CD4-positive, alpha-beta memory T cell (primary cell): ENCODE measurements at regions not wholly inside any gene's neighbourhood (a gene's known extent, or its start where the extent isn't known, plus 50 kb on each side); places are given as distances from the start of the nearest gene placed in this dataset.

Experiments
- CTCF ChIA-PET: fragments of 350-600 bp; sonication (Branson Sonifier 250); formaldehyde crosslinking; loops from one replicate; lab custom pipeline; 2021; ENCODE audit warnings: inconsistent platforms; ENCODE audit not compliant: partially characterized antibody; lab: Charles Lee
- POLR2A ChIA-PET: fragments of 350-600 bp; sonication (Branson Sonifier 250); formaldehyde crosslinking; loops from one replicate; lab custom pipeline; 2021; ENCODE audit not compliant: partially characterized antibody; lab: Charles Lee
- DNase-seq, 5 donors: peaks; one replicate each; pipeline versions ENCODE4 v3.0.0 to v3.0.0-alpha.2; 2020 to 2022; ENCODE audit warnings: mixed read lengths in 1 of 5
- H3K27ac ChIP-seq: one replicate; pipeline ENCODE4 v1.7.0; 2013; ENCODE audit warnings: low read depth, low read length
- H3K27me3 ChIP-seq: 2 replicates; pipeline ENCODE4 v1.7.0; 2013; ENCODE audit warnings: mild to moderate bottlenecking, low read length, moderate library complexity; ENCODE audit not compliant: insufficient read depth
- H3K36me3 ChIP-seq: 2 replicates; pipeline ENCODE4 v1.7.0; 2013; ENCODE audit warnings: mild to moderate bottlenecking, low read length, moderate library complexity; ENCODE audit not compliant: insufficient read depth
- H3K4me1 ChIP-seq: 2 replicates; pipeline ENCODE4 v1.7.0; 2013; ENCODE audit warnings: mild to moderate bottlenecking, low read length, moderate library complexity; ENCODE audit not compliant: insufficient read depth
- H3K4me3 ChIP-seq, 2 donors: one replicate each; pipeline ENCODE4 v1.7.0; 2013; ENCODE audit warnings: low read length in 2 of 2, mild to moderate bottlenecking in 1 of 2
- H3K9me3 ChIP-seq, 2 donors: one replicate each; pipeline ENCODE4 v1.7.0; 2013; ENCODE audit warnings: low read length in 2 of 2, control low read depth in 1 of 2; ENCODE audit not compliant: control insufficient read depth in 1 of 2
- H3K27ac Mint-ChIP-seq, 7 donors: one replicate each; pipeline ENCODE4 v1.8.0; 2020 to 2021; ENCODE audit warnings: mixed read lengths in 7 of 7, mild to moderate bottlenecking in 6 of 7, inconsistent platforms in 3 of 7, moderate library complexity in 3 of 7
- H3K27me3 Mint-ChIP-seq, 2 donors: one replicate each; pipeline ENCODE4 v1.8.0; 2020 to 2021; ENCODE audit warnings: mixed read lengths in 2 of 2
- H3K36me3 Mint-ChIP-seq, 2 donors: one replicate each; pipeline ENCODE4 v1.8.0; 2020 to 2021; ENCODE audit warnings: mixed read lengths in 2 of 2, inconsistent platforms in 1 of 2, mild to moderate bottlenecking in 1 of 2
- H3K4me1 Mint-ChIP-seq, 4 donors: one replicate each; pipeline ENCODE4 v1.8.0; 2020 to 2021; ENCODE audit warnings: mixed read lengths in 4 of 4, mild to moderate bottlenecking in 1 of 4
- H3K4me3 Mint-ChIP-seq, 8 donors: one replicate each; pipeline ENCODE4 v1.8.0; 2020 to 2021; ENCODE audit warnings: mixed read lengths in 8 of 8, mild to moderate bottlenecking in 7 of 8, moderate library complexity in 6 of 8, inconsistent platforms in 3 of 8
- H3K9me3 Mint-ChIP-seq, 8 donors: one replicate each; pipeline ENCODE4 v1.8.0; 2020 to 2021; ENCODE audit warnings: mixed read lengths in 8 of 8, mild to moderate bottlenecking in 5 of 8, inconsistent platforms in 3 of 8, moderate library complexity in 1 of 8
- intact Hi-C: fragments of 100-400 bp; cut with micrococcal nuclease; formaldehyde crosslinking; loops from one replicate; pipeline ENCODE4 v1.15.1; 2023

DNA sequence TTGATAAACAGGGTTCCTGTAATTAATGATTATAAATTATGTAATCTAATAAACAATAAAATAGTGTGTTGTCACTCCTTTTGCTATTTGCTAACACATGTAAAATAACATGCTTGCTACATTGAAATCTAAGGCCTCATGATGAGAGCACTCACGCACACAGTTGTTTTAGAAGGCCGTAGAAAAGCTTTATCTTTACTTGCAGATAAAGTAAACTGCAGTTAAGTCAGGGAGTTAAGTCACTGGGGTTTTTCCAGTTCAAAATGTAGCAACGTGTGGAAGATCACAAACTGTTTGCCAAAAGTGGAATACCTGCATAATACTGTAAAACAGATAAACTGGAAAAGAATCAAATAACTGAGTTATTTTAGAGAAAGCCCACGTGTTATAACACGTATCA is 187.3 kb upstream of the PACRGL start:
- Histone ChIP-seq H3K27me3 (no peaks in the 10 kb centered on the region), H3K4me1 (no peaks in the 10 kb centered on the region), H3K27ac (no peak overlapping the region), H3K4me3 (no peak overlapping the region), H3K9me3 (no peaks in the 10 kb centered on the region), H3K36me3 (no peaks in the 10 kb centered on the region)
- Mint-ChIP-seq H3K4me1 (no peaks in the 10 kb centered on the region), H3K27me3 (no peaks in the 10 kb centered on the region), H3K4me3 (no peak overlapping the region), H3K9me3 (peaks cover 0 to 4% (median 0%) of the 10 kb centered on the region in 8 donors), H3K36me3 (no peaks in the 10 kb centered on the region), H3K27ac (no peak overlapping the region)
- CTCF ChIA-PET, result no interaction called here
- DNase-seq, result no peak
- POLR2A ChIA-PET, result no interaction called here
- intact Hi-C loops, result no loop called here

DNA sequence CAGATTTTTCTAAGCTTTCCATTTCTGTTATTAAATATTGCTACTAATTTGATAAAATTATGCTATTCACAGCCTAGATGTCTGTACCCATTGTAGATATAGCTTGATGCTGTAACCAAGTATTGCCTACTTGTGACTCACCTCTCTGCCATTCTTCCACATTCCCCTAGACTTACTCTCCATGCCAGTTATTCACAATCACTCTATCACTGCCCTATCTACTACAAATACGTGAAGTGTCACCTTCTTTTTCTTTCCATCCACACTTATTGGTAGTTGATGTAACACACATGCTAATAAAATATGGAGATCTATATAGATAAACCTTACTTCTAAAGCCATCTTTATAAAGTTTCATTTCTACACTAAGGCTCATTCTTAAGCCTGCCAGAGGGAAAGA is 179.4 kb upstream of the PACRGL start:
- Mint-ChIP-seq H3K27ac (no peak overlapping the region), H3K9me3 (peaks cover 0 to 4% (median 0%) of the 10 kb centered on the region in 8 donors), H3K27me3 (no peaks in the 10 kb centered on the region), H3K36me3 (no peaks in the 10 kb centered on the region), H3K4me3 (no peak overlapping the region), H3K4me1 (no peaks in the 10 kb centered on the region)
- H3K27me3 ChIP-seq, result no peaks in the 10 kb centered on the region
- CTCF ChIA-PET, result no interaction called here
- POLR2A ChIA-PET, result no interaction called here
- DNase-seq, result no peak
- intact Hi-C loops, result no loop called here
- no peaks in the 10 kb centered on the region for H3K4me1 ChIP-seq
- no peaks in the 10 kb centered on the region for H3K36me3 ChIP-seq
- H3K9me3 ChIP-seq, result no peaks in the 10 kb centered on the region
- H3K27ac ChIP-seq, result no peak overlapping the region
- no peak overlapping the region for H3K4me3 ChIP-seq

DNA sequence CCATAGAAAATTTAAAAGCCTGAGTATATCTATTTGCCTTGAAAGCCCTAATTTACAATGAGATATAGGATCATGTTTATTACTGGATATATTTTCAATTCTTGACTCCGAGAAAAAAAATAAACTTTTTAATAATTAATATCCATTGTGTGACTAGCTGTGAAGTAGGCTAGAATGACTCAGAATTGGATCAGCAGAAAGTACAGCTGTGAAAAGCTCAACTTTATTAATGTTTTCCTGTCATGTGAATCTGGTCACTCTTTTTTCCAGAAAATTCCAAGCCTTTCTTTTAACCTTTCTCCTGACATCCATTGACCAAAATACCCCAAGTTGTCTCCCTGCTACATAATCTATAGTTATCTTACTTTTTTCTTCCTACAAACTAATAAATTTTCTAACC is 171.8 kb upstream of the PACRGL start:
- Histone ChIP-seq H3K27ac (no peak overlapping the region), H3K9me3 (no peaks in the 10 kb centered on the region), H3K27me3 (no peaks in the 10 kb centered on the region), H3K4me1 (no peaks in the 10 kb centered on the region), H3K36me3 (no peaks in the 10 kb centered on the region), H3K4me3 (no peak overlapping the region)
- Mint-ChIP-seq H3K4me3 (no peak overlapping the region), H3K9me3 (peaks cover 0 to 3% (median 0%) of the 10 kb centered on the region in 8 donors), H3K36me3 (no peaks in the 10 kb centered on the region), H3K27ac (no peak overlapping the region), H3K27me3 (no peaks in the 10 kb centered on the region), H3K4me1 (no peaks in the 10 kb centered on the region)
- DNase-seq, result no peak
- ChIA-PET POLR2A (no interaction called here), CTCF (no interaction called here)
- intact Hi-C loops, result no loop called here

- no peaks in the 10 kb centered on the region for H3K4me1 Mint-ChIP-seq
- CTCF ChIA-PET, result interaction anchor here (0.6 kb wide), 1 partner anchor 10 kb away, joined by 3 read pairs; no protein-coding TSS in a partner anchor
- H3K4me3 ChIP-seq, result no peak overlapping the region
These were observed 170.6 kb upstream of the PACRGL start for GRCh38 chr4:20529691-20530090.

GRCh38 chr4:20532116-20532790 is 168.0 kb upstream of the PACRGL start:
- Histone ChIP-seq H3K9me3 (no peaks in the 10 kb centered on the region), H3K4me1 (no peaks in the 10 kb centered on the region), H3K4me3 (no peak overlapping the region), H3K27ac (no peak overlapping the region), H3K36me3 (no peaks in the 10 kb centered on the region), H3K27me3 (no peaks in the 10 kb centered on the region)
- H3K36me3 Mint-ChIP-seq, result no peaks in the 10 kb centered on the region
- POLR2A ChIA-PET, result no interaction called here
- H3K4me3 Mint-ChIP-seq, result no peak overlapping the region
- H3K27me3 Mint-ChIP-seq, result peaks cover 0 to 2% of the 10 kb centered on the region in 2 donors
- no peaks in the 10 kb centered on the region for H3K4me1 Mint-ChIP-seq
- intact Hi-C loops, result no loop called here
- peaks cover 0 to 3% (median 0%) of the 10 kb centered on the region in 8 donors for H3K9me3 Mint-ChIP-seq
- no peak for DNase-seq
- H3K27ac Mint-ChIP-seq, result no peak overlapping the region
- CTCF ChIA-PET, result no interaction called here

More at GRCh38 chr4:20529691-20530090, 170.6 kb upstream of the PACRGL start:
- intact Hi-C loops, result no loop called here
- H3K4me1 ChIP-seq, result no peaks in the 10 kb centered on the region
- H3K4me3 Mint-ChIP-seq, result no peak overlapping the region
- POLR2A ChIA-PET, result no interaction called here
- DNase-seq, result no peak
- peaks cover 0 to 3% (median 0%) of the 10 kb centered on the region in 8 donors for H3K9me3 Mint-ChIP-seq
- H3K27me3 ChIP-seq, result no peaks in the 10 kb centered on the region
- no peak overlapping the region for H3K27ac ChIP-seq
- no peak overlapping the region for H3K27ac Mint-ChIP-seq
- no peaks in the 10 kb centered on the region for H3K9me3 ChIP-seq
- H3K36me3 ChIP-seq, result no peaks in the 10 kb centered on the region
- no peaks in the 10 kb centered on the region for H3K36me3 Mint-ChIP-seq
- H3K27me3 Mint-ChIP-seq, result no peaks in the 10 kb centered on the region

DNA sequence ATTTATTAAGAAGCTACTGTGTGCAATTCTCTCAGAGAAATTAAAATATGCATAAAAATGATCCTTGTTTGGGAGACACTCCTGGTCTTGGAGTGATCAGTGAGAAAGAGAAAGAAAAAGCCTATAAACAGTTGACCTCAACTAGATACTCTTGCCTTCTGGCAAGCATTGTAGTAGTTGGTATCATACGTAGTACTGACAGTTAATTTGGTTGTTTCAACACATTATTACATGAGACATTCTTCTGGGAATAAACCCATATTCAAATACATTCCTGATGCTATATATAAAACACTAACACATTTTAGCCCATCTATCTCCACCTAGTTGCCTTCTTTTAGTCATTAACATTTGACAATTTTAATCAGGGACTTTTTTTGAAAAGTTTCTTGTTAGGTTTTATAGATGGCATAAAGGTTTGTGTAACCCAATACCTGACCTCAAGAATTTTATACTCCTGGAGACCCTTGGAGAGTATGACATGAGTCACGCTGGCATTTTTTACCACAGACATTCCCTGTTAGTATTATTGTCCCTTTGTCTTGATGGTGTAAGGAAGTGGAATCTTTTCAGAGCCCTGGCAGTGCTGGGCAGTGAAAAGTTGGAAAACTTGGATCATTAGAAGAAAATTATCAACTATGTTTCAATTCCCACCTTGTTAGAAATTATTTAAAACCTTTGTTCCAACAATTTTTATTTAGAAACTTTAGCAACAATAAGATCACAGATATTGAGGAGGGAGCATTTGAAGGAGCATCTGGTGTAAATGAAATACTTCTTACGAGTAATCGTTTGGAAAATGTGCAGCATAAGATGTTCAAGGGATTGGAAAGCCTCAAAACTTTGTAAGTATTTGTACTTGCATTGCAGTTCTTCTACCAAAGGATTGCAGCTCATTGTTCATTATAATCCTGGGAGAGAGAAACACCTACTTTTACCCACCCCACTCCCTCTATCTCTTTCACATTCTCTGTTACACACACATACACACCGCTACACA is 167.1 kb upstream of the PACRGL start:
- Mint-ChIP-seq H3K36me3 (no peaks in the 10 kb centered on the region), H3K9me3 (peaks cover 0 to under 1% (median 0%) of the 10 kb centered on the region in 8 donors), H3K27ac (no peak overlapping the region), H3K4me3 (no peak overlapping the region), H3K4me1 (no peaks in the 10 kb centered on the region), H3K27me3 (peaks cover 0 to 2% of the 10 kb centered on the region in 2 donors)
- H3K4me1 ChIP-seq, result no peaks in the 10 kb centered on the region
- no peaks in the 10 kb centered on the region for H3K27me3 ChIP-seq
- CTCF ChIA-PET, result no interaction called here
- H3K36me3 ChIP-seq, result no peaks in the 10 kb centered on the region
- no peak for DNase-seq
- intact Hi-C loops, result no loop called here
- POLR2A ChIA-PET, result no interaction called here
- no peak overlapping the region for H3K27ac ChIP-seq
- H3K9me3 ChIP-seq, result no peaks in the 10 kb centered on the region
- H3K4me3 ChIP-seq, result no peak overlapping the region

- intact Hi-C loops, result no loop called here
- DNase-seq, result no peak
- H3K4me1 Mint-ChIP-seq, result no peaks in the 10 kb centered on the region
- no peaks in the 10 kb centered on the region for H3K4me1 ChIP-seq
- H3K4me3 ChIP-seq, result no peak overlapping the region
- H3K9me3 ChIP-seq, result no peaks in the 10 kb centered on the region
- POLR2A ChIA-PET, result no interaction called here
- CTCF ChIA-PET, result interaction anchor here (1.0 kb wide), 1 partner anchor 29 kb away, joined by 4 read pairs; no protein-coding TSS in a partner anchor
- no peak overlapping the region for H3K4me3 Mint-ChIP-seq
- H3K27ac Mint-ChIP-seq, result no peak overlapping the region
- no peaks in the 10 kb centered on the region for H3K36me3 Mint-ChIP-seq
- peaks cover 0 to 2% (median 0%) of the 10 kb centered on the region in 8 donors for H3K9me3 Mint-ChIP-seq
- no peaks in the 10 kb centered on the region for H3K27me3 ChIP-seq
- no peaks in the 10 kb centered on the region for H3K36me3 ChIP-seq
- H3K27me3 Mint-ChIP-seq, result peaks cover 0 to 2% of the 10 kb centered on the region in 2 donors
- H3K27ac ChIP-seq, result no peak overlapping the region
These were observed 161.4 kb upstream of the PACRGL start for GRCh38 chr4:20538905-20539304.
